SK-N-SH treated with all-trans-retinoic acid at 6 μM for 48 hours (cell line): ENCODE measurements at regions not wholly inside any gene's neighbourhood (a gene's known extent, or its start where the extent isn't known, plus 50 kb on each side); places are given as distances from the start of the nearest gene placed in this dataset.

Experiments used
- POU6F1 ChIP-seq: fragments of 250-450 bp; sonication (Bioruptor Pico); IDR thresholded peaks from 2 replicates; pipeline ENCODE4 v1.8.0; 2021; ENCODE audit warnings: low read depth, mild to moderate bottlenecking, moderate library complexity, borderline replicate concordance
- PPARA ChIP-seq: fragments of 250-450 bp; sonication (Bioruptor Pico); IDR thresholded peaks from 2 replicates; pipeline ENCODE4 v1.5.0; 2020; ENCODE audit warnings: mild to moderate bottlenecking, borderline replicate concordance
- ZC3H10 ChIP-seq: fragments of 250-450 bp; sonication (Bioruptor Pico); IDR thresholded peaks from 2 replicates; pipeline ENCODE4 v1.5.1; 2021; ENCODE audit warnings: mild to moderate bottlenecking, moderate library complexity
- ZFP30 ChIP-seq: fragments of 450-650 bp; formaldehyde crosslinking; IDR thresholded peaks from 2 replicates; pipeline ENCODE4 v1.5.0; 2022; ENCODE audit warnings: mild to moderate bottlenecking, moderate library complexity
- TF ChIP-seq, protein P1 (sequence below): fragments of 250-450 bp; sonication (Bioruptor Pico); IDR thresholded peaks from 2 replicates; pipeline ENCODE4 v1.5.0; 2020; ENCODE audit warnings: mild to moderate bottlenecking, moderate library complexity

DNA sequence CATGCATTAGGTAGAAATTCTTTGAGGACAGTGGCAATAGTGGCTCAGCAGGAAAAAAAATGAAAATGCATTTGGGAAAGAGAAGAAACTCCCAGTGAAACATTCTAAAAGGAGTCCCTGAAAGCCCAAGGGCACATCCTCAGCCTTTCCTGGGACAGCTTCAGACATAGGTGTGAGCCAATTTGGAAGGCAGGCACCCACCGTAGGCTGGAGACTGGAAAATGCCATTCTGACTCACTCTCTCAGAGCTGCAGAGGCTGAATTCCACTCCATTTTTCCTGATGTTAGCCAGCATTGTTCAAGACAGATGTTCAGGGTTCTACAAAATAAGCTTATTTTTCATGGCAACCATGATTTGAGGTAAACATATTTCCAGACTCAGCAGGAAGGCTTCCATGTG lies 379.0 kb upstream of the FZD8 start:
- TF ChIP-seq ZC3H10 (CRISPR knock-in tag) (no peak), ZFP30 (CRISPR knock-in tag) (no peak), POU6F1 (CRISPR knock-in tag) (no peak), PPARA (CRISPR knock-in tag) (no peak)
- TF ChIP-seq, protein P1, sequence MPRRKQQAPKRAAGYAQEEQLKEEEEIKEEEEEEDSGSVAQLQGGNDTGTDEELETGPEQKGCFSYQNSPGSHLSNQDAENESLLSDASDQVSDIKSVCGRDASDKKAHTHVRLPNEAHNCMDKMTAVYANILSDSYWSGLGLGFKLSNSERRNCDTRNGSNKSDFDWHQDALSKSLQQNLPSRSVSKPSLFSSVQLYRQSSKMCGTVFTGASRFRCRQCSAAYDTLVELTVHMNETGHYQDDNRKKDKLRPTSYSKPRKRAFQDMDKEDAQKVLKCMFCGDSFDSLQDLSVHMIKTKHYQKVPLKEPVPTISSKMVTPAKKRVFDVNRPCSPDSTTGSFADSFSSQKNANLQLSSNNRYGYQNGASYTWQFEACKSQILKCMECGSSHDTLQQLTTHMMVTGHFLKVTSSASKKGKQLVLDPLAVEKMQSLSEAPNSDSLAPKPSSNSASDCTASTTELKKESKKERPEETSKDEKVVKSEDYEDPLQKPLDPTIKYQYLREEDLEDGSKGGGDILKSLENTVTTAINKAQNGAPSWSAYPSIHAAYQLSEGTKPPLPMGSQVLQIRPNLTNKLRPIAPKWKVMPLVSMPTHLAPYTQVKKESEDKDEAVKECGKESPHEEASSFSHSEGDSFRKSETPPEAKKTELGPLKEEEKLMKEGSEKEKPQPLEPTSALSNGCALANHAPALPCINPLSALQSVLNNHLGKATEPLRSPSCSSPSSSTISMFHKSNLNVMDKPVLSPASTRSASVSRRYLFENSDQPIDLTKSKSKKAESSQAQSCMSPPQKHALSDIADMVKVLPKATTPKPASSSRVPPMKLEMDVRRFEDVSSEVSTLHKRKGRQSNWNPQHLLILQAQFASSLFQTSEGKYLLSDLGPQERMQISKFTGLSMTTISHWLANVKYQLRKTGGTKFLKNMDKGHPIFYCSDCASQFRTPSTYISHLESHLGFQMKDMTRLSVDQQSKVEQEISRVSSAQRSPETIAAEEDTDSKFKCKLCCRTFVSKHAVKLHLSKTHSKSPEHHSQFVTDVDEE (CRISPR knock-in tag) = no peak
